GM18909 (cell line): ENCODE measurements at regions not wholly inside any gene's neighbourhood (a gene's known extent, or its start where the extent isn't known, plus 50 kb on each side); places are given as distances from the start of the nearest gene placed in this dataset.

Experiments used
- ATAC-seq: cut with Tn5 transposase; IDR thresholded peaks from one replicate; pipeline ENCODE4 v1.9.1; 2021; ENCODE audit warnings: mild to moderate bottlenecking; ENCODE audit not compliant: unreplicated experiment, poor library complexity

GRCh38 chr6:157755746-157756411, 67.2 kb upstream of the SNX9 start:
- no peak for ATAC-seq

GRCh38 chr6:157756708-157757429, 66.2 kb upstream of the SNX9 start:
- ATAC-seq: no peak

- no peak for ATAC-seq
These were observed 65.3 kb upstream of the SNX9 start for GRCh38 chr6:157757430-157758403.

- ATAC-seq: no peak
These were observed 64.5 kb upstream of the SNX9 start for GRCh38 chr6:157758516-157759023.

- ATAC-seq: no peak
These were observed 64.0 kb upstream of the SNX9 start for GRCh38 chr6:157759028-157759427.

GRCh38 chr6:157760137-157760536, 62.9 kb upstream of the SNX9 start:
- no peak for ATAC-seq

GRCh38 chr6:157760589-157761330, 62.3 kb upstream of the SNX9 start:
- no peak for ATAC-seq

- ATAC-seq: peak; percentile 51
These were observed 61.6 kb upstream of the SNX9 start for GRCh38 chr6:157761331-157761921.

GRCh38 chr6:157761926-157762325, 61.1 kb upstream of the SNX9 start:
- ATAC-seq: no peak

GRCh38 chr6:157762636-157763035, 60.4 kb upstream of the SNX9 start:
- no peak for ATAC-seq

GRCh38 chr6:157763129-157763903, 59.7 kb upstream of the SNX9 start:
- ATAC-seq: no peak

- peak; percentile 12 for ATAC-seq
These were observed 59.2 kb upstream of the SNX9 start for GRCh38 chr6:157763904-157764177.

GRCh38 chr6:157764178-157765068, 58.6 kb upstream of the SNX9 start:
- peak; percentile 52 for ATAC-seq

- ATAC-seq: no peak
These were observed 55.9 kb upstream of the SNX9 start for GRCh38 chr6:157766901-157767774.

GRCh38 chr6:157767775-157768156, 55.3 kb upstream of the SNX9 start:
- ATAC-seq: no peak

GRCh38 chr6:157768304-157768703, 54.7 kb upstream of the SNX9 start:
- ATAC-seq: peak; percentile 36

- ATAC-seq: no peak
These were observed 54.0 kb upstream of the SNX9 start for GRCh38 chr6:157768863-157769551.
